ENCODE measurements at regions not wholly inside any gene's neighbourhood (a gene's known extent, or its start where the extent isn't known, plus 50 kb on each side); places are given as distances from the start of the nearest gene placed in this dataset.

DNA sequence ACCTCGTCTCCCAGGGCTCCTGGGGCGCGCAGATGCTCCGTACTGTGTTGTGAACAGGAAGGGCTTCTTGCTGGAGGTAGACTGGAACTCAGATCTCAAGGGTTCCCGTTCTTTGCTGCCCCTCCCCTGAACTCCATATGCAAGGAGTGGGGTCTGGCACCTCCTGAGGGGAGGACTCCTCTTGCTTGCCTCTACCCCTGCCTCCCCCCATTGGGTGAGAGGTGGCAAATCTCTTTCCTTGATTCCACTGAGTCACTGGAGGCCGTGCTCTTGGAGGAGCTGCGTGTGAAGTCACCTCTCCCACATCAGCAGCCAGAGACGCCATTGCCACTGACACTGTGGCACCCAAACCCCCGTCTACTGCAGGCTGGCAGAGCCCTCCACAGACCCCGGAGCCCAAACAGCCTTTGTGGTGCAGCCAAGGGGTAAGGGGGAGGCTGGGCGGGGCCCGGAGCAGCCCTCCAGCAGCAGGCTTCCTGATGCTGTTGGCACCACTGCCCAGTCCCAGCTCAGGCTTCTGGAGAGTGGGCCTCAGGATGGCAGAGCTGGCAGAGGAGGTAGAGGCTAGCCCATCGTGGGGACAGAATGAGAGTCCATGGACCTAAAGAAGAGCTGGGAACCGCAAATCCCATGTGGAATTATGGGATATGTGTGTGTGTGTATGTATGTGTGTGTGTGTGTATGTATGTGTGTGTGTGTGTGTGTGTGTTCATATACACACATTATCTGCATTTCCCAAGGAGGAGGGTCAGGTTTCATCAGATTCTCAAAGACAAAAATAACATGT is 104.9 kb upstream of the RUNX3 start:
- TF ChIP-seq SIN3A (IDR thresholded peaks at IDR 0.05; ENCODE audit: borderline replicate concordance, insufficient read depth, low read depth, low read length) (no peak), CTCF (IDR thresholded peaks at IDR 0.05) (no peak), POLR2AphosphoS5 (IDR thresholded peaks at IDR 0.05; ENCODE audit: low read depth, low read length) (no peak), TCF7L2 (IDR thresholded peaks at IDR 0.05; ENCODE audit: low read depth, low read length) (no peak)
- TF ChIP-seq, protein P1, sequence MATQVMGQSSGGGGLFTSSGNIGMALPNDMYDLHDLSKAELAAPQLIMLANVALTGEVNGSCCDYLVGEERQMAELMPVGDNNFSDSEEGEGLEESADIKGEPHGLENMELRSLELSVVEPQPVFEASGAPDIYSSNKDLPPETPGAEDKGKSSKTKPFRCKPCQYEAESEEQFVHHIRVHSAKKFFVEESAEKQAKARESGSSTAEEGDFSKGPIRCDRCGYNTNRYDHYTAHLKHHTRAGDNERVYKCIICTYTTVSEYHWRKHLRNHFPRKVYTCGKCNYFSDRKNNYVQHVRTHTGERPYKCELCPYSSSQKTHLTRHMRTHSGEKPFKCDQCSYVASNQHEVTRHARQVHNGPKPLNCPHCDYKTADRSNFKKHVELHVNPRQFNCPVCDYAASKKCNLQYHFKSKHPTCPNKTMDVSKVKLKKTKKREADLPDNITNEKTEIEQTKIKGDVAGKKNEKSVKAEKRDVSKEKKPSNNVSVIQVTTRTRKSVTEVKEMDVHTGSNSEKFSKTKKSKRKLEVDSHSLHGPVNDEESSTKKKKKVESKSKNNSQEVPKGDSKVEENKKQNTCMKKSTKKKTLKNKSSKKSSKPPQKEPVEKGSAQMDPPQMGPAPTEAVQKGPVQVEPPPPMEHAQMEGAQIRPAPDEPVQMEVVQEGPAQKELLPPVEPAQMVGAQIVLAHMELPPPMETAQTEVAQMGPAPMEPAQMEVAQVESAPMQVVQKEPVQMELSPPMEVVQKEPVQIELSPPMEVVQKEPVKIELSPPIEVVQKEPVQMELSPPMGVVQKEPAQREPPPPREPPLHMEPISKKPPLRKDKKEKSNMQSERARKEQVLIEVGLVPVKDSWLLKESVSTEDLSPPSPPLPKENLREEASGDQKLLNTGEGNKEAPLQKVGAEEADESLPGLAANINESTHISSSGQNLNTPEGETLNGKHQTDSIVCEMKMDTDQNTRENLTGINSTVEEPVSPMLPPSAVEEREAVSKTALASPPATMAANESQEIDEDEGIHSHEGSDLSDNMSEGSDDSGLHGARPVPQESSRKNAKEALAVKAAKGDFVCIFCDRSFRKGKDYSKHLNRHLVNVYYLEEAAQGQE (IDR thresholded peaks at IDR 0.05; ENCODE audit: insufficient read depth in 1 of 2, low read depth in 2 of 2, low read length in 1 of 2): no peak
